Spleen (tissue), 11 donors: ENCODE measurements at regions not wholly inside any gene's neighbourhood (a gene's known extent, or its start where the extent isn't known, plus 50 kb on each side); places are given as distances from the start of the nearest gene placed in this dataset.
"Not testable (repeated sequence)": the region's sequence is repeated elsewhere in the genome, so short reads cannot be mapped to it uniquely, and the experiment has no call there.

Experiments used
- DNase-seq: peaks from one replicate; pipeline ENCODE4 v3.0.0-alpha.2; 2020
- H3K27ac ChIP-seq, 8 donors: fragments of 200-600 bp; sonication (generic) in 7 of 8; 1 replicate in 4 of 8; 2 replicates in 4 of 8; pipeline versions ENCODE4 v1.5.0 to v1.8.0; 2016 to 2021; ENCODE audit warnings: inconsistent platforms in 4 of 8, mild to moderate bottlenecking in 4 of 8, moderate library complexity in 1 of 8
- H3K27me3 ChIP-seq, 7 donors: fragments of 200-600 bp; sonication (generic) in 6 of 7; replicated peaks in 1 of 7; 1 replicate in 4 of 7; 2 replicates in 3 of 7; pipeline versions ENCODE4 v1.5.0 to v1.8.0; 2016 to 2021; ENCODE audit warnings: inconsistent platforms in 3 of 7, mild to moderate bottlenecking in 1 of 7
- H3K36me3 ChIP-seq, 6 donors: fragments of 200-600 bp; sonication (generic) in 5 of 6; 1 replicate in 4 of 6; 2 replicates in 2 of 6; pipeline versions ENCODE4 v1.5.0 to v1.8.0; 2016 to 2021; ENCODE audit warnings: inconsistent platforms in 2 of 6
- H3K4me1 ChIP-seq, 6 donors: fragments of 200-600 bp; sonication (generic) in 5 of 6; 1 replicate in 3 of 6; 2 replicates in 3 of 6; pipeline versions ENCODE4 v1.5.0 to v1.8.0; 2016 to 2021; ENCODE audit warnings: inconsistent platforms in 3 of 6
- H3K4me3 ChIP-seq, 8 donors: fragments of 200-600 bp; sonication (generic) in 7 of 8; 1 replicate in 4 of 8; 2 replicates in 4 of 8; pipeline versions ENCODE4 v1.5.0 to v1.8.0; 2016 to 2021; ENCODE audit warnings: inconsistent platforms in 4 of 8, mild to moderate bottlenecking in 4 of 8, moderate library complexity in 2 of 8
- H3K9me3 ChIP-seq, 8 donors: fragments of 200-600 bp; sonication (generic) in 7 of 8; 1 replicate in 4 of 8; 2 replicates in 4 of 8; pipeline versions ENCODE4 v1.5.0 to v1.8.0; 2016 to 2021; ENCODE audit warnings: inconsistent platforms in 4 of 8
- POLR2A ChIP-seq, 3 donors: fragments of 450-650 bp; IDR thresholded peaks; one replicate each; pipeline ENCODE4 v1.5.1; 2017; ENCODE audit warnings: antibody characterized with exemption in 3 of 3, mild to moderate bottlenecking in 1 of 3
- POLR2AphosphoS5 ChIP-seq, 3 donors: sonication (generic); formaldehyde crosslinking; IDR thresholded peaks; one replicate each; pipeline ENCODE4 v1.5.1; 2017; ENCODE audit warnings: antibody characterized with exemption in 3 of 3
- WGBS, 5 donors: extraction: QIAGEN DNeasy Blood & Tissue Kit in 3 of 5; methylation state at CpG; one replicate each; pipeline versions ENCODE4 v1.1.5 to v1.1.7; 2013 to 2018; 5-methylcytosine and 5-hydroxymethylcytosine counted together
- intact Hi-C: fragments of 100-400 bp; cut with DNase I; formaldehyde crosslinking; loops from one replicate; pipeline ENCODE4 v1.15.0; 2023; ENCODE audit warnings: low total_unique reads
- TF ChIP-seq, protein P1 (sequence below), 11 experiments: fragments of 200-600 bp in 7 of 11; fragments of 450-650 bp in 4 of 11; sonication (generic) in 4 of 11; IDR thresholded peaks in 8 of 11; conservative IDR thresholded peaks in 3 of 11; 1 replicate in 7 of 11; 2 replicates in 4 of 11; pipeline versions ENCODE4 v1.4.0 to v1.8.0; 2016 to 2021; ENCODE audit warnings: antibody characterized with exemption in 11 of 11, inconsistent platforms in 4 of 11, mild to moderate bottlenecking in 1 of 11
- donor health status: healthy with polysubstance abuse.
- donor health status: DM: no; HTN: no; CAD: no; lungs with moderate emphysema.
- donor health status: DM: no; HTN: no; CAD: no.
- donor health status: Bipolar disorder and iron deficiency.
- donor health status: healthy.
- donor health status: DM: no; HTN: no; CAD: no.
- donor health status: DM: yes; HTN: yes; CAD: no.

DNA sequence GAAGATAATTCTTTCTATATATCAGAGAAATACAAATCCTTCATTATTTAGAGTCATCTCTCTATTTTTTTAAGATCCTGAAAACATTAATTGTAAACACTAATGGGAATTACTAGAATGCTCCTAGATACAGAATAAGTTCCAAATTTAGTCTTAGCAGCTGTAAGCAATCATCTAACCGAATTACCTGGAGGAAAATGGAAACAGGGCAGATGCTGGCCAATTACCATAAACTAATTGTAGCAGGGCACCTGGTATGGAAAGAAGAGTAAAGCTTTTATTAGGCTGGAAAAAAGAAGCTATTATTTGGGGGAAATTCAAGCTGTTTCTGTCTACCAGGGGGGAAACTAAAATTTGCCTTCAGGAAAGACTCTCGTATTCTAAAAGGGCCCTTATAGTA, 257.5 kb downstream of the MMUT start:
- Histone ChIP-seq H3K27me3 (no peaks in the 10 kb centered on the region), H3K27ac (no peak overlapping the region), H3K9me3 (peaks cover 0 to 12% (median 7%) of the 10 kb centered on the region in 8 donors), H3K4me3 (no peak overlapping the region), H3K4me1 (no peaks in the 10 kb centered on the region), H3K36me3 (no peaks in the 10 kb centered on the region)
- intact Hi-C loops = no loop called here
- no peak for DNase-seq
- WGBS, 5 donors = 74 to 88% (median 82%) methylated on average over 2 of the region's 2 CpGs
- TF ChIP-seq POLR2AphosphoS5 (IDR thresholded peaks at IDR 0.05) = no peak
- TF ChIP-seq POLR2A (IDR thresholded peaks at IDR 0.05) = no peak
- TF ChIP-seq, protein P1, sequence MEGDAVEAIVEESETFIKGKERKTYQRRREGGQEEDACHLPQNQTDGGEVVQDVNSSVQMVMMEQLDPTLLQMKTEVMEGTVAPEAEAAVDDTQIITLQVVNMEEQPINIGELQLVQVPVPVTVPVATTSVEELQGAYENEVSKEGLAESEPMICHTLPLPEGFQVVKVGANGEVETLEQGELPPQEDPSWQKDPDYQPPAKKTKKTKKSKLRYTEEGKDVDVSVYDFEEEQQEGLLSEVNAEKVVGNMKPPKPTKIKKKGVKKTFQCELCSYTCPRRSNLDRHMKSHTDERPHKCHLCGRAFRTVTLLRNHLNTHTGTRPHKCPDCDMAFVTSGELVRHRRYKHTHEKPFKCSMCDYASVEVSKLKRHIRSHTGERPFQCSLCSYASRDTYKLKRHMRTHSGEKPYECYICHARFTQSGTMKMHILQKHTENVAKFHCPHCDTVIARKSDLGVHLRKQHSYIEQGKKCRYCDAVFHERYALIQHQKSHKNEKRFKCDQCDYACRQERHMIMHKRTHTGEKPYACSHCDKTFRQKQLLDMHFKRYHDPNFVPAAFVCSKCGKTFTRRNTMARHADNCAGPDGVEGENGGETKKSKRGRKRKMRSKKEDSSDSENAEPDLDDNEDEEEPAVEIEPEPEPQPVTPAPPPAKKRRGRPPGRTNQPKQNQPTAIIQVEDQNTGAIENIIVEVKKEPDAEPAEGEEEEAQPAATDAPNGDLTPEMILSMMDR (IDR thresholded peaks at IDR 0.05 in 8 of 11, conservative IDR thresholded peaks at IDR 0.05 in 3 of 11) = no peak

DNA sequence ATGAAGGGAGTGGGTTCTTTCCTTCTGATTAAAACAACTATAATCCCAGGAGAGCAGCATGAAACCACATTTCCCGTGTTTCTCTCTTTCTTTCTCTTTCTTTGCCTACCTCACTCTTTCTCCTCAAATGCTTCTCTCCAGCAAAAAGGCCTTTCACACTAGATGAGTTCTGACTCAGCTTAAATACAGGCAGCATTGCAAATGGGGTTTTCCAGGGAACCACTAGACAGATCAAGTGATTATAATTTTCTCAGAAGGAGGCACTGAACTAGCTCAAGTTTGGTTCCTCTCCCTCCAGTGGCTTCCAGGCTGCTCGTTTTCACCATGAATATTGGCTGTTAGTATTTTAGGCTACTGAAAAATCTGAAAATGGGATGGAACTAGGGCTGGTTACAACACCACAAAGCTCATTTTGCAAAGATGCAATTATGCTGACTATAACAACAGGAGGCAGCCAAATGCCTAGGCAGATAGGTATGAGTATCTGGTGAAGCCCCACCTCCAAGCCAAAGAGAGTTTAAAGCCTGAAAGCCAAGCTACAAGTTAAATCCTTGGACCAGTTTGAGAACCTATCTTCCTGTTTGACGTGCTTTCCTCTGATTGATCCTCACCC, 260.0 kb downstream of the MMUT start:
- Histone ChIP-seq H3K9me3 (peaks cover 0 to 12% (median 5%) of the 10 kb centered on the region in 8 donors), H3K27me3 (no peaks in the 10 kb centered on the region), H3K4me3 (no peak overlapping the region), H3K36me3 (no peaks in the 10 kb centered on the region), H3K4me1 (no peaks in the 10 kb centered on the region), H3K27ac (no peak overlapping the region)
- TF ChIP-seq, protein P1 (IDR thresholded peaks at IDR 0.05 in 8 of 11, conservative IDR thresholded peaks at IDR 0.05 in 3 of 11) = no peak
- TF ChIP-seq POLR2A (IDR thresholded peaks at IDR 0.05) (no peak), POLR2AphosphoS5 (IDR thresholded peaks at IDR 0.05) (no peak)
- WGBS, 5 donors = 46 to 65% (median 55%) methylated on average over 3 of the region's 3 CpGs
- intact Hi-C loops = no loop called here
- DNase-seq = no peak

DNA sequence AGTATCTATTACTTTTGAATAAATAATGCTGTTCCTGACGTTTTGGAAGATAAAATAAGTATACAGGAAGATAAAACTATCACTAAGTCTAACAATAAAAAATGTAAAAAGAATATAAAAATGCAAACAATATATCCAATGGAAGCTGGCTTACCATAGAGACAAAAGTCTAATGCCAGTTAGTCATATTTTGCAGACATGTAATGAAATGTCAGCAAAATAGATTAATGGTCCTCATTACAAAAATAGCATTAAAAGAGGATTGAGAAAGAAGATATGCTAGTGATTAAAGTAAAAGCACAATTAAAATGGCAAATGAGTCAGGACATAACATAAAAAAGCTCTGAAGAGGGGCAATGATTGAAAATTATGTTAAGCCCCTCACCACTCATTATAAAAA, 265.0 kb downstream of the MMUT start:
- intact Hi-C loops = no loop called here
- WGBS, 5 donors = 28 to 49% (median 31%) methylated on average over 1 of the region's 1 CpG
- TF ChIP-seq POLR2AphosphoS5 (IDR thresholded peaks at IDR 0.05) (no peak), POLR2A (IDR thresholded peaks at IDR 0.05) (no peak)
- TF ChIP-seq, protein P1 (IDR thresholded peaks at IDR 0.05 in 8 of 11, conservative IDR thresholded peaks at IDR 0.05 in 3 of 11) = no peak

DNA sequence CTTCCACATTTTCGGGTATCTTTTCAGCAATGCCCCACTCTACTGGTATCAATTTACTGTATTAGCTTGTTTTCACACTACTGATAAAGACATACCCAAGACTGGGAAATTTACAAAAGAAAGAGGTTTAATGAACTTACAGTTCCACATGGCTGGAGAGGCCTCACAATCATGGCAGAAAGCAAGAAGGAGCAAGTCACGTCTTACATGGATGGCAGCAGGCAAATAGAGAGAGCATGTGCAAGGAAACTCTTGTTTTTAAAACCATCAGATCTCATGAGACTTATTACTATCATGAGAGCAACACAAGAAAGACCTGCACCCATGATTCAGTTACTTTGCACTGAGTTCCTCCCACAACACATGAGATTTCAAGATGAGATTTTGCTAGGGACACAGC, 300.7 kb downstream of the MMUT start:
- H3K36me3 ChIP-seq, intact Hi-C loops, DNase-seq, H3K27ac ChIP-seq, H3K27me3 ChIP-seq, H3K4me1 ChIP-seq, H3K4me3 ChIP-seq: not testable (repeated sequence)
- 65 to 90% (median 74%) methylated on average over 2 of the region's 2 CpGs for WGBS, 5 donors
- peaks cover 0 to 37% (median 18%) of the 10 kb centered on the region in 8 donors for H3K9me3 ChIP-seq

More for the DNA sequence above, 265.0 kb downstream of the MMUT start:
- no peaks in the 10 kb centered on the region for H3K36me3 ChIP-seq
- DNase-seq = no peak
- H3K27ac ChIP-seq = no peak overlapping the region
- no peaks in the 10 kb centered on the region for H3K27me3 ChIP-seq
- H3K4me3 ChIP-seq = no peak overlapping the region
- H3K4me1 ChIP-seq = no peaks in the 10 kb centered on the region
- H3K9me3 ChIP-seq = peaks cover 0 to 2% (median 0%) of the 10 kb centered on the region in 8 donors
